ENCODE measurements at regions not wholly inside any gene's neighbourhood (a gene's known extent, or its start where the extent isn't known, plus 50 kb on each side); places are given as distances from the start of the nearest gene placed in this dataset.

DNA sequence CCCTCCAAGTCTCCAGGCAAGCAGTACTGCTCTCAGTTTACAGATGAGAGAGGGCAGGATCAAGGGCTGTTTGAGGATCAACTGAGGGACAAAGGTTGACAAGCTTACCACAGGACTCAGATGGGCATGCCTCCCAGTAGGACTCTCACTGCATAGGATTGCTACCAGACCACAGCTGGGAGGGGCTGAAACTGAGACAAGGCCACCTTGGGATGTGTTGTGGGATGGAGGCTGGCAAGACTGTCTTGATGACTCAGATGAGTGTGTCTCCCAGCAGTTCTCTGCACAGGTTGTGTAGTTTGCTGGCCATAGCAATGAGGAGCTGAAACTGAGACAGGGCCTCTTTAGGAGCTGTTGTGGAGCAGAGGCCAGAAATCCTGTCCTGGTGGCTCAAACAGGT, 222.2 kb upstream of the IRX1 start:
- TF ChIP-seq NCOA6 (IDR thresholded peaks at IDR 0.05) (no peak), ZNF121 (CRISPR knock-in tag; conservative IDR thresholded peaks at IDR 0.05) (no peak), THAP7 (CRISPR knock-in tag; IDR thresholded peaks at IDR 0.05) (no peak), SIN3B (IDR thresholded peaks at IDR 0.05; ENCODE audit: low read depth) (no peak), PTBP1 (IDR thresholded peaks at IDR 0.05; ENCODE audit: low read depth, low read length) (no peak), SAP30 (IDR thresholded peaks at IDR 0.05; ENCODE audit: borderline replicate concordance, insufficient read depth, low read depth, low read length, poor library complexity, severe bottlenecking) (no peak), FOXP1 (CRISPR knock-in tag; IDR thresholded peaks at IDR 0.05) (no peak), EZH2 (IDR thresholded peaks at IDR 0.05; ENCODE audit: borderline replicate concordance, low read depth, low read length) (no peak), RFX5 (IDR thresholded peaks at IDR 0.05; ENCODE audit: low read depth, low read length) (no peak), HNRNPLL (IDR thresholded peaks at IDR 0.05; ENCODE audit: low read depth, low read length, poor library complexity, severe bottlenecking) (no peak), THRA (IDR thresholded peaks at IDR 0.05) (no peak)
- TF ChIP-seq, protein P1, sequence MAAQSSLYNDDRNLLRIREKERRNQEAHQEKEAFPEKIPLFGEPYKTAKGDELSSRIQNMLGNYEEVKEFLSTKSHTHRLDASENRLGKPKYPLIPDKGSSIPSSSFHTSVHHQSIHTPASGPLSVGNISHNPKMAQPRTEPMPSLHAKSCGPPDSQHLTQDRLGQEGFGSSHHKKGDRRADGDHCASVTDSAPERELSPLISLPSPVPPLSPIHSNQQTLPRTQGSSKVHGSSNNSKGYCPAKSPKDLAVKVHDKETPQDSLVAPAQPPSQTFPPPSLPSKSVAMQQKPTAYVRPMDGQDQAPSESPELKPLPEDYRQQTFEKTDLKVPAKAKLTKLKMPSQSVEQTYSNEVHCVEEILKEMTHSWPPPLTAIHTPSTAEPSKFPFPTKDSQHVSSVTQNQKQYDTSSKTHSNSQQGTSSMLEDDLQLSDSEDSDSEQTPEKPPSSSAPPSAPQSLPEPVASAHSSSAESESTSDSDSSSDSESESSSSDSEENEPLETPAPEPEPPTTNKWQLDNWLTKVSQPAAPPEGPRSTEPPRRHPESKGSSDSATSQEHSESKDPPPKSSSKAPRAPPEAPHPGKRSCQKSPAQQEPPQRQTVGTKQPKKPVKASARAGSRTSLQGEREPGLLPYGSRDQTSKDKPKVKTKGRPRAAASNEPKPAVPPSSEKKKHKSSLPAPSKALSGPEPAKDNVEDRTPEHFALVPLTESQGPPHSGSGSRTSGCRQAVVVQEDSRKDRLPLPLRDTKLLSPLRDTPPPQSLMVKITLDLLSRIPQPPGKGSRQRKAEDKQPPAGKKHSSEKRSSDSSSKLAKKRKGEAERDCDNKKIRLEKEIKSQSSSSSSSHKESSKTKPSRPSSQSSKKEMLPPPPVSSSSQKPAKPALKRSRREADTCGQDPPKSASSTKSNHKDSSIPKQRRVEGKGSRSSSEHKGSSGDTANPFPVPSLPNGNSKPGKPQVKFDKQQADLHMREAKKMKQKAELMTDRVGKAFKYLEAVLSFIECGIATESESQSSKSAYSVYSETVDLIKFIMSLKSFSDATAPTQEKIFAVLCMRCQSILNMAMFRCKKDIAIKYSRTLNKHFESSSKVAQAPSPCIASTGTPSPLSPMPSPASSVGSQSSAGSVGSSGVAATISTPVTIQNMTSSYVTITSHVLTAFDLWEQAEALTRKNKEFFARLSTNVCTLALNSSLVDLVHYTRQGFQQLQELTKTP (IDR thresholded peaks at IDR 0.05; ENCODE audit: low read depth in 1 of 2, partially characterized antibody in 2 of 2): no peak
- TF ChIP-seq, protein P2, sequence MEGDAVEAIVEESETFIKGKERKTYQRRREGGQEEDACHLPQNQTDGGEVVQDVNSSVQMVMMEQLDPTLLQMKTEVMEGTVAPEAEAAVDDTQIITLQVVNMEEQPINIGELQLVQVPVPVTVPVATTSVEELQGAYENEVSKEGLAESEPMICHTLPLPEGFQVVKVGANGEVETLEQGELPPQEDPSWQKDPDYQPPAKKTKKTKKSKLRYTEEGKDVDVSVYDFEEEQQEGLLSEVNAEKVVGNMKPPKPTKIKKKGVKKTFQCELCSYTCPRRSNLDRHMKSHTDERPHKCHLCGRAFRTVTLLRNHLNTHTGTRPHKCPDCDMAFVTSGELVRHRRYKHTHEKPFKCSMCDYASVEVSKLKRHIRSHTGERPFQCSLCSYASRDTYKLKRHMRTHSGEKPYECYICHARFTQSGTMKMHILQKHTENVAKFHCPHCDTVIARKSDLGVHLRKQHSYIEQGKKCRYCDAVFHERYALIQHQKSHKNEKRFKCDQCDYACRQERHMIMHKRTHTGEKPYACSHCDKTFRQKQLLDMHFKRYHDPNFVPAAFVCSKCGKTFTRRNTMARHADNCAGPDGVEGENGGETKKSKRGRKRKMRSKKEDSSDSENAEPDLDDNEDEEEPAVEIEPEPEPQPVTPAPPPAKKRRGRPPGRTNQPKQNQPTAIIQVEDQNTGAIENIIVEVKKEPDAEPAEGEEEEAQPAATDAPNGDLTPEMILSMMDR (IDR thresholded peaks at IDR 0.05 in 2 of 3, conservative IDR thresholded peaks at IDR 0.05 in 1 of 3; ENCODE audit: insufficient read depth in 2 of 3, low read depth in 1 of 3, low read length in 3 of 3): no peak
- TF ChIP-seq, protein P3, sequence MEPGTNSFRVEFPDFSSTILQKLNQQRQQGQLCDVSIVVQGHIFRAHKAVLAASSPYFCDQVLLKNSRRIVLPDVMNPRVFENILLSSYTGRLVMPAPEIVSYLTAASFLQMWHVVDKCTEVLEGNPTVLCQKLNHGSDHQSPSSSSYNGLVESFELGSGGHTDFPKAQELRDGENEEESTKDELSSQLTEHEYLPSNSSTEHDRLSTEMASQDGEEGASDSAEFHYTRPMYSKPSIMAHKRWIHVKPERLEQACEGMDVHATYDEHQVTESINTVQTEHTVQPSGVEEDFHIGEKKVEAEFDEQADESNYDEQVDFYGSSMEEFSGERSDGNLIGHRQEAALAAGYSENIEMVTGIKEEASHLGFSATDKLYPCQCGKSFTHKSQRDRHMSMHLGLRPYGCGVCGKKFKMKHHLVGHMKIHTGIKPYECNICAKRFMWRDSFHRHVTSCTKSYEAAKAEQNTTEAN (CRISPR knock-in tag; IDR thresholded peaks at IDR 0.05): no peak
